ENCODE measurements at regions not wholly inside any gene's neighbourhood (a gene's known extent, or its start where the extent isn't known, plus 50 kb on each side); places are given as distances from the start of the nearest gene placed in this dataset.

GRCh38 chr13:107018285-107018684 lies 450.3 kb upstream of the ARGLU1 start:
- no TSS peak for BruUV-seq (replicated peaks)
- no peak for TF ChIP-seq EZH2 (IDR thresholded peaks at IDR 0.05; ENCODE audit: borderline replicate concordance, low read depth, low read length, poor library complexity, severe bottlenecking)
- no peak for TF ChIP-seq CTCF (conservative IDR thresholded peaks at IDR 0.05; ENCODE audit: low read depth, low read length)
- Histone ChIP-seq H3K36me3 (ENCODE audit: insufficient read depth, low read length, poor library complexity, severe bottlenecking) (no peaks in the 10 kb centered on the region), H3K27ac (ENCODE audit: low read depth, low read length, poor library complexity, severe bottlenecking) (no peak overlapping the region), H3K4me1 (ENCODE audit: insufficient read depth, low read length, poor library complexity, severe bottlenecking) (no peaks in the 10 kb centered on the region), H3K27me3 (replicated peaks; ENCODE audit: insufficient read depth, low read depth, low read length, poor library complexity) (peaks cover 3% of the 10 kb centered on the region), H3K4me3 (ENCODE audit: low read depth, low read length, poor library complexity, severe bottlenecking) (no peak overlapping the region), H3K9me3 (ENCODE audit: low read depth, low read length, poor library complexity, severe bottlenecking) (no peaks in the 10 kb centered on the region)
- DNase-seq (ENCODE audit: low spot score), result no peak
- CTCF ChIA-PET, result no interaction called here
- POLR2A ChIA-PET (ENCODE audit: low non-redundant PET), result no interaction called here
- intact Hi-C loops (cut with micrococcal nuclease; ENCODE audit: unreplicated experiment), result no loop called here

DNA sequence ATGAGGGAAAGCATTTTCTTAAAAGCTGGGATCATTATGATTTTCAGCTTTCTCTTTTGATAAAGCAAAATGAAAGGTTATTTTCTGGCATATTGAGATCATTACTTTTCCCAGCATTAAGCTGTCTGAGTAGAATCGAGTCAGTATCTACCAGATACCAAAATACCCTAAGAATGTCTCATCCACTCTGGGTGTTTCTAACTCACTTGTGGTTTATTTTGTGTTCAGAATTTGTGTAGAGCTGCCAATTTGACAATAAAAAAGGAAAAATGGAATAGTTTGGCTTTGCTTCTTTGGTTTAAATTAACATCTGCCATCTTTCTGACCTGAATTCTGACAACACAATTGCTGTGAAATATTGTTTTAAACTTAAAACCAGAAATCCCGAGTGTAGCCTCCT lies 438.7 kb upstream of the ARGLU1 start:
- POLR2A ChIA-PET (ENCODE audit: low non-redundant PET), result no interaction called here
- no TSS peak for BruUV-seq (replicated peaks)
- H3K27me3 ChIP-seq (replicated peaks; ENCODE audit: insufficient read depth, low read depth, low read length, poor library complexity), result peaks cover 74% of the 10 kb centered on the region

DNA sequence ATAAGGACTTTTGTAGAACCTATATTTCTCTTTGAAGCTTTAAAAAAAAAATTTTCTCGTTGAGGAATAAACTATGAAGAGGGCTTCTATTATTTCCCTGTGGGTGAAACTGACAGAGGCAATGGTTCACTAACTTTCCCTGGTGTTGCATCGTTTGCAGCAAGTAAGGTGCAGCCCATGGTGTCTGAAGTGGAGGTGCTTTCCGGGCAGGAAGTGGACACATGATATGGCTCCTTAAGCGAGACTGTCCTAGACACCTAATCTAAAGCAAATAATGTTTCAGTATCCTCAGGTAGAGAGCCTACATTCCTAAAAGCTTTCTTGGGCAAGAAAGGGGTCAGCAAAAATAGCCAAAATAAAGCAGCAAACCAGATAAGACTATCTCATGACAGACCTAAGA lies 437.6 kb upstream of the ARGLU1 start:
- POLR2A ChIA-PET (ENCODE audit: low non-redundant PET), result no interaction called here

More for the DNA sequence above, 438.7 kb upstream of the ARGLU1 start:
- Histone ChIP-seq H3K9me3 (ENCODE audit: low read depth, low read length, poor library complexity, severe bottlenecking) (no peaks in the 10 kb centered on the region), H3K36me3 (ENCODE audit: insufficient read depth, low read length, poor library complexity, severe bottlenecking) (no peaks in the 10 kb centered on the region), H3K27ac (ENCODE audit: low read depth, low read length, poor library complexity, severe bottlenecking) (no peak overlapping the region), H3K4me3 (ENCODE audit: low read depth, low read length, poor library complexity, severe bottlenecking) (no peak overlapping the region), H3K4me1 (ENCODE audit: insufficient read depth, low read length, poor library complexity, severe bottlenecking) (no peaks in the 10 kb centered on the region)
- TF ChIP-seq EZH2 (IDR thresholded peaks at IDR 0.05; ENCODE audit: borderline replicate concordance, low read depth, low read length, poor library complexity, severe bottlenecking) (no peak), CTCF (conservative IDR thresholded peaks at IDR 0.05; ENCODE audit: low read depth, low read length) (no peak)
- CTCF ChIA-PET, result no interaction called here
- DNase-seq (ENCODE audit: low spot score), result no peak
- intact Hi-C loops (cut with micrococcal nuclease; ENCODE audit: unreplicated experiment), result no loop called here

More for the DNA sequence above, 437.6 kb upstream of the ARGLU1 start:
- no peak for DNase-seq (ENCODE audit: low spot score)
- no peak overlapping the region for H3K27ac ChIP-seq (ENCODE audit: low read depth, low read length, poor library complexity, severe bottlenecking)
- TF ChIP-seq EZH2 (IDR thresholded peaks at IDR 0.05; ENCODE audit: borderline replicate concordance, low read depth, low read length, poor library complexity, severe bottlenecking), result no peak
- no peak for TF ChIP-seq CTCF (conservative IDR thresholded peaks at IDR 0.05; ENCODE audit: low read depth, low read length)
- CTCF ChIA-PET, result no interaction called here
- H3K9me3 ChIP-seq (ENCODE audit: low read depth, low read length, poor library complexity, severe bottlenecking), result no peaks in the 10 kb centered on the region
- BruUV-seq (replicated peaks), result no TSS peak
- no peaks in the 10 kb centered on the region for H3K4me1 ChIP-seq (ENCODE audit: insufficient read depth, low read length, poor library complexity, severe bottlenecking)
- H3K27me3 ChIP-seq (replicated peaks; ENCODE audit: insufficient read depth, low read depth, low read length, poor library complexity), result peaks cover 65% of the 10 kb centered on the region
- intact Hi-C loops (cut with micrococcal nuclease; ENCODE audit: unreplicated experiment), result no loop called here
- H3K4me3 ChIP-seq (ENCODE audit: low read depth, low read length, poor library complexity, severe bottlenecking), result no peak overlapping the region
- no peaks in the 10 kb centered on the region for H3K36me3 ChIP-seq (ENCODE audit: insufficient read depth, low read length, poor library complexity, severe bottlenecking)

Data from A673 (cell line).